Prostate gland (tissue), 2 donors: ENCODE measurements at regions not wholly inside any gene's neighbourhood (a gene's known extent, or its start where the extent isn't known, plus 50 kb on each side); places are given as distances from the start of the nearest gene placed in this dataset.
"Not testable (repeated sequence)": the region's sequence is repeated elsewhere in the genome, so short reads cannot be mapped to it uniquely, and the experiment has no call there.

Experiments used
- POLR2A ChIP-seq: fragments of 450-650 bp; IDR thresholded peaks from one replicate; pipeline ENCODE4 v1.6.1; 2016; ENCODE audit warnings: antibody characterized with exemption, mild to moderate bottlenecking
- TF ChIP-seq, protein P1 (sequence below), 4 experiments: fragments of 200-600 bp in 2 of 4; fragments of 450-650 bp in 2 of 4; sonication (generic) in 2 of 4; IDR thresholded peaks; 1 replicate in 3 of 4; 2 replicates in 1 of 4; pipeline ENCODE4 v1.5.1; 2016 to 2019; ENCODE audit warnings: antibody characterized with exemption in 4 of 4, mild to moderate bottlenecking in 2 of 4, moderate library complexity in 2 of 4

DNA sequence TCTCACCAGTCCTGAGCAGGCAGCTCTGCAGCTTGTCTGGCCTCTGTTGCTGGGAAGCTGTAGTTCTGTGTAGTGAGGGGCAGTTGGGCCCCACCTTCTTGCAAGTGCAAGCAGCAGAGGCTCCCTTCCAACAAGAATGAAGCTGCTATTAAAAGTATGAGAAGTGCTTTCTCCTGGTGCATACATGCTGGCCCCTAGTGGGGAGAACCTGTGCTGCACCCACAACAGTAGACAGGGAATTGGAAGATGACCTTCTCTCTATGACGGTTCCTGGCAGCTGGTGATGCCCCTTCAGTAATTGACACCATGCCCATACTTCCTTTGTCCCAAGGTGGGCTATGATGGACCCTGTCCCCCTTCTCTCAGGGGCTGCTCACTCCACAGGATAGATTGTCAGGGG lies 141.5 kb downstream of the SPIN4 start:
- TF ChIP-seq, protein P1, sequence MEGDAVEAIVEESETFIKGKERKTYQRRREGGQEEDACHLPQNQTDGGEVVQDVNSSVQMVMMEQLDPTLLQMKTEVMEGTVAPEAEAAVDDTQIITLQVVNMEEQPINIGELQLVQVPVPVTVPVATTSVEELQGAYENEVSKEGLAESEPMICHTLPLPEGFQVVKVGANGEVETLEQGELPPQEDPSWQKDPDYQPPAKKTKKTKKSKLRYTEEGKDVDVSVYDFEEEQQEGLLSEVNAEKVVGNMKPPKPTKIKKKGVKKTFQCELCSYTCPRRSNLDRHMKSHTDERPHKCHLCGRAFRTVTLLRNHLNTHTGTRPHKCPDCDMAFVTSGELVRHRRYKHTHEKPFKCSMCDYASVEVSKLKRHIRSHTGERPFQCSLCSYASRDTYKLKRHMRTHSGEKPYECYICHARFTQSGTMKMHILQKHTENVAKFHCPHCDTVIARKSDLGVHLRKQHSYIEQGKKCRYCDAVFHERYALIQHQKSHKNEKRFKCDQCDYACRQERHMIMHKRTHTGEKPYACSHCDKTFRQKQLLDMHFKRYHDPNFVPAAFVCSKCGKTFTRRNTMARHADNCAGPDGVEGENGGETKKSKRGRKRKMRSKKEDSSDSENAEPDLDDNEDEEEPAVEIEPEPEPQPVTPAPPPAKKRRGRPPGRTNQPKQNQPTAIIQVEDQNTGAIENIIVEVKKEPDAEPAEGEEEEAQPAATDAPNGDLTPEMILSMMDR (IDR thresholded peaks at IDR 0.05): not testable (repeated sequence)
- not testable (repeated sequence) for TF ChIP-seq POLR2A
